ENCODE measurements at regions not wholly inside any gene's neighbourhood (a gene's known extent, or its start where the extent isn't known, plus 50 kb on each side); places are given as distances from the start of the nearest gene placed in this dataset.

DNA sequence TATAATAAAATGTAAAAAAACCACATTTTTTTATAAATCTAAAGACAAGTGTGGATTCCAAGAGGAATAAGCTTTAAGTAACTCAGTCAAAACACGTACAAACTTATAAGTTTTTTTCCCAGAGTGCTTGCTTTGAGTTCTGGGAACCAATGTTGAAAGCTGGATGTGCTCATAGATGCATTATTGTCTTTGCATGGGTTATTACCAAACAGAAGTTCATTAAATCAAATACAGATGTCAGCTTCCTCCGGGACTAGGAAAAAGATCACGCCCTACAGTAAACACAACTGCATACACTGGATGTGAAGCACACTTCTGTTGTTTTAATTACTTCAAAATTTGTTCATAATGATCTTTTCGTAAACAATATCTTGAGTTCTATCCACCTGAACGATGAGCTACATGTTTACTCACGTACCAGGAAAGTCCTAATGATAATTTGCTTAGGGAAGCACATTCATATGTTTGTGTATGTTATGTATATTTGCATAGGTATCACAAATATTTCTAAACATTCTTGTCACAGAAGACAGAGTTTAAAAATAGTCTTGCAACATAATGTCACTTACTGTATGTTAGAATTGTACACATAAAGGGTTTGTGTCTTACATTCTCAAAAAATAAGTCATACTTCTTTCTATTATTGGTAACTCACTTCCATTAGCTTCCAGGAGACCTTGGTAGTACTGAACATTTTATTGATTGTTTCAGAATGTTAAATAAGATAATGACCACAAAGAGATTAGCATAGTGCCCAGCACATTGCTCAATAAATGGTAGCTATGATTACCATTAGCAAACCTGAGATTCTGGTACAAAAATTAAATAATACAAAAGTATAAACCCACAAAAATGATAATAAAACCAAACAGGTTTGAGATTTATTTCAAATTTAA is 427.4 kb downstream of the CETN3 start:
- Histone ChIP-seq H3K9ac (ENCODE audit: low read length) (no peak overlapping the region), H3K27me3 (ENCODE audit: insufficient read depth, low read depth, low read length) (no peaks in the 10 kb centered on the region), H3K9me2 (ENCODE audit: insufficient read depth, low read length) (no peaks in the 10 kb centered on the region), H3K9me3 (ENCODE audit: low read length) (no peaks in the 10 kb centered on the region), H2AFZ (ENCODE audit: low read depth, low read length) (no peak overlapping the region), H3K79me2 (replicated peaks; ENCODE audit: insufficient read depth, low read length) (no peaks in the 10 kb centered on the region), H3K36me3 (ENCODE audit: insufficient read depth, low read length) (no peaks in the 10 kb centered on the region), H4K20me1 (ENCODE audit: insufficient read depth) (no peaks in the 10 kb centered on the region), H3K4me2 (ENCODE audit: low read length) (no peak overlapping the region), H3K27ac (ENCODE audit: low read length) (no peak overlapping the region), H3F3A (ENCODE audit: insufficient read depth, low read length, poor library complexity, severe bottlenecking) (no peaks in the 10 kb centered on the region), H3K4me3 (ENCODE audit: low read length) (no peak overlapping the region)
- TF ChIP-seq TAF1 (IDR thresholded peaks at IDR 0.05; ENCODE audit: low read depth) (no peak), EZH2 (IDR thresholded peaks at IDR 0.05; ENCODE audit: borderline replicate concordance, insufficient read depth, low read length, poor library complexity, severe bottlenecking) (no peak)

DNA sequence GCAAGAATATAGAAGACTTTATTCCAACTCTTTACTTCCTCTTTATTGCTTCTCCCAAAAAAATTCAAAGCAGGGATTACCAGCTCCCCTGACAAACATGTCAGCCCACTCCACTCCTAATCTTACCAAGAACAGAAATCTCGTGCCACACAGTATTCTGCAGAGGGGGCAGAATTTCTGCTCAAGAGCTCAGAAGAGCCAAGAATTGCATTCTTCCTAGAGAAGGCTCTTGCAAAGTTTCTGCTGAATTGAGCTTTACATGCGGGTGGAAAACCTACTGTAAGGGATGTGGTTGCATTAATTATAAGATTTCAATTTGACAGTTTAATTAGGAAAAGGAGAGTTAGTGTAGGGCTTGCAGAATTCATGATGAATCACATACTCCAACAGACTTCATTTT is 428.5 kb downstream of the CETN3 start:
- TF ChIP-seq, protein P1, sequence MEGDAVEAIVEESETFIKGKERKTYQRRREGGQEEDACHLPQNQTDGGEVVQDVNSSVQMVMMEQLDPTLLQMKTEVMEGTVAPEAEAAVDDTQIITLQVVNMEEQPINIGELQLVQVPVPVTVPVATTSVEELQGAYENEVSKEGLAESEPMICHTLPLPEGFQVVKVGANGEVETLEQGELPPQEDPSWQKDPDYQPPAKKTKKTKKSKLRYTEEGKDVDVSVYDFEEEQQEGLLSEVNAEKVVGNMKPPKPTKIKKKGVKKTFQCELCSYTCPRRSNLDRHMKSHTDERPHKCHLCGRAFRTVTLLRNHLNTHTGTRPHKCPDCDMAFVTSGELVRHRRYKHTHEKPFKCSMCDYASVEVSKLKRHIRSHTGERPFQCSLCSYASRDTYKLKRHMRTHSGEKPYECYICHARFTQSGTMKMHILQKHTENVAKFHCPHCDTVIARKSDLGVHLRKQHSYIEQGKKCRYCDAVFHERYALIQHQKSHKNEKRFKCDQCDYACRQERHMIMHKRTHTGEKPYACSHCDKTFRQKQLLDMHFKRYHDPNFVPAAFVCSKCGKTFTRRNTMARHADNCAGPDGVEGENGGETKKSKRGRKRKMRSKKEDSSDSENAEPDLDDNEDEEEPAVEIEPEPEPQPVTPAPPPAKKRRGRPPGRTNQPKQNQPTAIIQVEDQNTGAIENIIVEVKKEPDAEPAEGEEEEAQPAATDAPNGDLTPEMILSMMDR (IDR thresholded peaks at IDR 0.05; ENCODE audit: poor library complexity, severe bottlenecking) = no peak
- TF ChIP-seq EP300 (conservative IDR thresholded peaks at IDR 0.05; ENCODE audit: poor library complexity, severe bottlenecking) (no peak), SMC3 (conservative IDR thresholded peaks at IDR 0.05; ENCODE audit: poor library complexity) (no peak), MXI1 (conservative IDR thresholded peaks at IDR 0.05; ENCODE audit: poor library complexity, severe bottlenecking) (no peak), EZH2 (IDR thresholded peaks at IDR 0.05; ENCODE audit: borderline replicate concordance, insufficient read depth, low read length, poor library complexity, severe bottlenecking) (no peak), POLR2AphosphoS5 (IDR thresholded peaks at IDR 0.05) (no peak), TAF1 (IDR thresholded peaks at IDR 0.05; ENCODE audit: low read depth) (no peak), RAD21 (conservative IDR thresholded peaks at IDR 0.05) (no peak)
- TF ChIP-seq, protein P2, sequence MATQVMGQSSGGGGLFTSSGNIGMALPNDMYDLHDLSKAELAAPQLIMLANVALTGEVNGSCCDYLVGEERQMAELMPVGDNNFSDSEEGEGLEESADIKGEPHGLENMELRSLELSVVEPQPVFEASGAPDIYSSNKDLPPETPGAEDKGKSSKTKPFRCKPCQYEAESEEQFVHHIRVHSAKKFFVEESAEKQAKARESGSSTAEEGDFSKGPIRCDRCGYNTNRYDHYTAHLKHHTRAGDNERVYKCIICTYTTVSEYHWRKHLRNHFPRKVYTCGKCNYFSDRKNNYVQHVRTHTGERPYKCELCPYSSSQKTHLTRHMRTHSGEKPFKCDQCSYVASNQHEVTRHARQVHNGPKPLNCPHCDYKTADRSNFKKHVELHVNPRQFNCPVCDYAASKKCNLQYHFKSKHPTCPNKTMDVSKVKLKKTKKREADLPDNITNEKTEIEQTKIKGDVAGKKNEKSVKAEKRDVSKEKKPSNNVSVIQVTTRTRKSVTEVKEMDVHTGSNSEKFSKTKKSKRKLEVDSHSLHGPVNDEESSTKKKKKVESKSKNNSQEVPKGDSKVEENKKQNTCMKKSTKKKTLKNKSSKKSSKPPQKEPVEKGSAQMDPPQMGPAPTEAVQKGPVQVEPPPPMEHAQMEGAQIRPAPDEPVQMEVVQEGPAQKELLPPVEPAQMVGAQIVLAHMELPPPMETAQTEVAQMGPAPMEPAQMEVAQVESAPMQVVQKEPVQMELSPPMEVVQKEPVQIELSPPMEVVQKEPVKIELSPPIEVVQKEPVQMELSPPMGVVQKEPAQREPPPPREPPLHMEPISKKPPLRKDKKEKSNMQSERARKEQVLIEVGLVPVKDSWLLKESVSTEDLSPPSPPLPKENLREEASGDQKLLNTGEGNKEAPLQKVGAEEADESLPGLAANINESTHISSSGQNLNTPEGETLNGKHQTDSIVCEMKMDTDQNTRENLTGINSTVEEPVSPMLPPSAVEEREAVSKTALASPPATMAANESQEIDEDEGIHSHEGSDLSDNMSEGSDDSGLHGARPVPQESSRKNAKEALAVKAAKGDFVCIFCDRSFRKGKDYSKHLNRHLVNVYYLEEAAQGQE (IDR thresholded peaks at IDR 0.05; ENCODE audit: borderline replicate concordance) = no peak
- H3K4me3 ChIP-seq (ENCODE audit: low read length) = no peak overlapping the region

More for the DNA sequence above, 428.5 kb downstream of the CETN3 start:
- no peak overlapping the region for H2AFZ ChIP-seq (ENCODE audit: low read depth, low read length)
- H3K27me3 ChIP-seq (ENCODE audit: insufficient read depth, low read depth, low read length) = no peaks in the 10 kb centered on the region
- H3K9me2 ChIP-seq (ENCODE audit: insufficient read depth, low read length) = no peaks in the 10 kb centered on the region
- no peaks in the 10 kb centered on the region for H3K9me3 ChIP-seq (ENCODE audit: low read length)
- no peaks in the 10 kb centered on the region for H4K20me1 ChIP-seq (ENCODE audit: insufficient read depth)
- no peak overlapping the region for H3K9ac ChIP-seq (ENCODE audit: low read length)
- H3K79me2 ChIP-seq (replicated peaks; ENCODE audit: insufficient read depth, low read length) = no peaks in the 10 kb centered on the region
- no peak overlapping the region for H3K4me2 ChIP-seq (ENCODE audit: low read length)
- H3K36me3 ChIP-seq (ENCODE audit: insufficient read depth, low read length) = no peaks in the 10 kb centered on the region
- H3K27ac ChIP-seq (ENCODE audit: low read length) = no peak overlapping the region
- H3F3A ChIP-seq (ENCODE audit: insufficient read depth, low read length, poor library complexity, severe bottlenecking) = no peaks in the 10 kb centered on the region

Data from neural cell (in vitro differentiated cells).